NCI-H187 (cell line): ENCODE measurements at regions not wholly inside any gene's neighbourhood (a gene's known extent, or its start where the extent isn't known, plus 50 kb on each side); places are given as distances from the start of the nearest gene placed in this dataset.
"Not testable (repeated sequence)": the region's sequence is repeated elsewhere in the genome, so short reads cannot be mapped to it uniquely, and the experiment has no call there.

Experiments used
- DNase-seq, 2 experiments: peaks; one replicate each; lab custom pipeline; 2025; lab: John Stamatoyannopoulos, UW

DNA sequence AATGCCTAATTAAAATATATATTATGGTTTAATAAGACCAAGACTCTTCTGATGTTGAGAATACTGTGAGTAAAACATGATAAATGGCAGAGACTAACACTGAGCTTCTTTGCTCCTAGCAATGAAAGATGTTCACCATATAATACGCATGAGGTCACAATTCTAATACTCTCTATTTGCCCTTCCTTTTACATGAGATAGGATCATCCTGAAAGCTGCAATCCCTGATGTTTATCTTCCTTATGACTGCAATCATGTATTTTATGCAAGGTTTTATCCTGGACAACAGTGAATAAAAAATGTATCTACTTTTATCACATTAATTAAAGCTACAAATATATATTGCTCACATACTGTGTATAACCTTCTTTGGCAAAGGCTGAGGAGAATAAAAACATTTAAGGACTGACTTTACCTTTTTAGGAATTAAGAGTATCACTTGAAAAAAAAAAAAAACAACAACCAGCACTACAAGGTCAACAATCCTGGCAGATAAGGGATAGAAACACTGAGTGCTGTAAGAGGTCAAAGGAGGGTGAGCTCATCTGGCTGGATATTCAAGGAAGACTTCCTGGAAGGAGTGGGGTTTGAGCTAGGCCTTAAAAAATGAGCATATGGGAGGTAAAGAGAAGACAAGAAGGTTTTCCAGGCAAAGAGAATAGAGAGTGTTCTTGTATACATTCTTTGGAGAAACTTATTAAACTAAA, 99.9 kb downstream of the AREG start:
- no peak for DNase-seq

DNA sequence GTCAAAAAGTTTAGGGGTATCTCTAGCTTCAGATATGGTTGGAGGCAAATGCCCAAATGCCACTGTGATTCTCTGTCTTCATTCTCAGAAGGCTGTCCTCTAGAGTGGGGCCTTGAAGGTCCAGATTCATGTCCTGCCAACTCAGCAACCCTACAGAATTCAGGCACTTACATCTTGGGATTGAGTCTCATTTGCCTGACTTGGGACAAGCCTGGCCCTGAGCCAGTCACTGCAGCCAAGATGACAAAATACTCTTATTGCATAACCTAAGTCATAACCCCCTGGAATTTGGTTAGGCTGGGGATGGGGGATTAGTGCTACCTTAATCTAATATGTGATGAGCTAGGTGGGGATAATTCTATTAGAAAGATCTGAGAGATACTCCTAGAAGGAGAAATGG, 100.5 kb downstream of the AREG start:
- DNase-seq: no peak

DNA sequence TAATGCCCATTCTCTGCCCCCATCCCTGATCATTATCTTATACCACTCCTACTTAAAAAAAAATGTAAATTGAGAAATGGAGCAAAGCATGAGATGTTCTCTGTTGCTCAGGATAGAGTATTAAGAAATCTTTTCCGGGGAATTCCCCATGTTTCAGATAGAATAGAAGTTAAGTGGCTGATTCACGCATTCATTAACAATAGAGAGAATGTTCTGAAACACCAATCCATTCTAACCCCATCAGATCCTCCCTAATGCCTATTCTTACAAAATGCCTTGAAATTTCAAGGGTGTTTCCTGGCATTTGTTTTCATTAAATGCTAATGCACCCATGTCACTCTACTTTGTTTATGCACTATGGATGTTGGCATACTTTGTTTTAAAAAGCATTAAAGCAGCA, 101.1 kb downstream of the AREG start:
- DNase-seq: no peak

DNA sequence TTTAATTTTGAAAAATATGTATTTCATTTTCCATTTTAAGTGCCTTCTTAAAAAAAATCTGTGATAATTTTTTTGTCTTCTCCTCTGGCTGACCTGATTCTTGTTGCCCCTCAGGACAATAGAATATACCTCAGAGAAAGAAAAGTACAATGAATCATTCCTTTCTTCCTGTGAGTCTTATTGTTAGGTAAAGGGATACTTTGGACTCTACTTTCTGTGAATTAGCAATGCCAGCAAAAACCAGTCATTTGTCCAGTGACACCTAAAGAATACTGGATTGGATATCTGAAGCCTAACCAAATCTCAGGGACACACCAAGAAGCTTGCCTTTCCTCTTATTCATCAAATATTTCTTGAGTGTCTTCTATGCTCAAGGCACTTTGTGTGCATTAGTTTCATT, 102.1 kb downstream of the AREG start:
- no peak for DNase-seq

DNA sequence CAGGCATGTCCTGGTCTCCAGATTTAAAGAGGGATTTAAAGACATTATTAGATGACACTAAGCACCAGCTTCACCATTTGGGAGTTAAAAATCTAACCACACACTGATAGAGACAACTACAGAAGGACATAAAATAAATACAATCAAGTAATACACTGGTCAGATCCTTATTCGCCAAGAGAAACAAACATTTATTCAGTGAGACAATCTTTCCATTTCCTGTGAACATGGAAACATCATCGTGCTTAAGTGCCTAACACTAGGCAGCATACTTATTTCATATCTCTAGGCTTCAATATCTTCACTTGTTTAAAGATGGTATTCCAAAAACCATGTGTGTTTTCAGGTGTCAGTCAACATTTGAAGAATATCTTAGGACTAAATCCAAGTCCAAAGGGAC, 103.6 kb downstream of the AREG start:
- no peak for DNase-seq

DNA sequence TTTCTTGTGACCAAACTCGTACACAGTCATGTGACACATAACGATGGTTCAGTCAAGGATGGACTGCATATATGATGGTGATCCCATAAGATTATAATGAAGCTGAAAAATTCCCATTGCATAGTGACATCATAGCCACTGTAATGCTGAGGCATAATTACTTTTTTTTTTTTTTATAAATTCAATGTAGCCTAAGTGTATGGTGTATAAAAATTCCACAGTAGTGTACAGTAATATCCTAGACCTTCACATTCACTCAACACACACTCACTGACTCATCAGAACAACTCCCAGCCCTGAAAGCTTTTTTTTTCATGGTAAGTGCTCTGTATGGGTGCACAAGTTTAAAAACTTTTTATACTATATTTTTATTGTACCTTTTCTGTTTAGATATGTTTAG, 105.0 kb downstream of the AREG start:
- no peak for DNase-seq

DNA sequence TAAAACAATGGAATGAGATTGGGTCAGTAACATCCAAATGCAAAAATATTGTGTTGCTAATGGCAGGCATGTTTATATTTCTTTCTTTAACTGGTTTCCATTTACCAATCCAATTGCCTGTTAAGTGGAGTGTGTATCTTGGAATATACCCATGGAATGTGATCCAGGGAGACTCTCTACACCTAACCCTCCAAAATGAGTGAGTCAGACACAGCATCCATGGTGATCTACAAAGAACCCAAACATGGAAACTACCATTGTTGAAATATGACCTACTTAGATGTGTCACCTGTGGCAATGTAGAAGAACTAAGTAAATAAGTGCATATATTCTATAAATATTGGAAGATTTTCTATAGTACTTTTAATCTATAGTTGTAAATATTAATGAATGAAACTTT, 110.3 kb downstream of the AREG start:
- DNase-seq: no peak

DNA sequence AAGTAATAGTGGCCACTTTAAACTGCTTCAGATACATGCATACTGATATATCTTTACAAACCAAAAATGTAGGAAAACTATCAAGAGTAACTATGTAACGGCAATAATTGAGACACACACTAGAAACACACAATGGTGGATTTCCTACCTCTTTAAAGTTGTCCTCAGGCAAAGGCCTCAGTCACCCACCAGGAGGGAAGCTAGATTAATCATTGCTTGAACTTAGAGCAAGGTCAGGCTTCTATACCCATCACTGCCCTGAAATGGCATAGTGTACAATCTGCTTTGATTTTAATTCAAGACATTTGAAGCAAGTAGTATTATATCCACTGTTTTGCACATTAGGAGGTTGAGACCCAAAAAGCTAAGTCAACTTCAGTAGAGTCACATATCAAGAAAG, 110.9 kb downstream of the AREG start:
- DNase-seq: no peak

DNA sequence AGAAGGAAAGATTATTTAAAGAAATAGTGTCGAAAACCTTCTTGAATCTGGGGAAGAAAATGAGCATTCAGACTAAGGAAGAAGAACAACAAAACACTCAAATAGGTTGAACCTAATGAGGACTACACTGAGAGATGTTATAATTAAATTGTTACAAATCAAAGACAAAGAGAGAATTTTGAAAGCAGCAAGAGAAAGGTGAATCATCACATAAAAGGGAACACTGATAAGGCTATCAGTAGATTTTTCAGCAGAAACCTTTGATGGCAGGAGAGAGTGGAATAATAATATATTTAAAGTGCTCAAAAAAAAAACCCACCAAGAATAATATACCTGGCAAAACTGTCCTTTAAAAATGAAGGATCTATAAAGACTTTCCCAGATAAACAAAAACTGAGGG, 114.9 kb downstream of the AREG start:
- no peak for DNase-seq

DNA sequence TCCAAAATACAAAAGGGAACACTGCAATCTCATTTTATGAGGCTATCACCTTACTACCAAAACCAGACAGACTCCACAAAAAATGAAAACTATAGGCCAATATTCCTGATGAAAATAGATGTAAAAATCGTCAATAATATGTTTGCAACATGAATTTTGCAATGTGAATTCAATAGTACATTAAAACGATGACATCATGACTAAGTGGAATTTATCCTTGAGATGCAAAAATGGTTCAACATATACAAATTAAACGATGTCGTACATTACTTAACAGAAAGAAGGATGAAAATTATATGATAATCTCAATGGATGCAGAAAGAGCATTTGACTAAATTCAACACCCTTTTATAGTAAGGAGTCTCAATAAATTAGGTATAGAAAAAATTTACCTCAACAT, 123.0 kb downstream of the AREG start:
- DNase-seq: no peak

DNA sequence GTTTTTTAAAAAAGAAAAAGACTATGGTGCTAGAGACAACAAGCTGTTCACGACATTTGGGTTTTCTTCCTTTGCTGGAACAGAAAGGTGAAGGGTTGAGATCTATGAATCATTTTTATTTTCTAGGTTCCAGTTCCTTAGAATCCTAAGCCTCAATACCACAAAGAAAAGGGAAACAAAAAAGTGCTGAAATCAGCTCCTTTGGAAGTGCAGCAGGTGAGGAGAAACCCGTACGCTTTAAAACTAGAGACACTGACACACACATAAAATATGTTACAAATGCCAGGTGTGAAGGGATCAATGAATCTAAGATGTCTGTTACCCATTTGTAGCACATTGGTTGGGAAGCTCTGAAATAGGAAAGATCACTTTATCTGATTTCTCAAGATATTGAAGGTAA, 125.2 kb downstream of the AREG start:
- DNase-seq: no peak

DNA sequence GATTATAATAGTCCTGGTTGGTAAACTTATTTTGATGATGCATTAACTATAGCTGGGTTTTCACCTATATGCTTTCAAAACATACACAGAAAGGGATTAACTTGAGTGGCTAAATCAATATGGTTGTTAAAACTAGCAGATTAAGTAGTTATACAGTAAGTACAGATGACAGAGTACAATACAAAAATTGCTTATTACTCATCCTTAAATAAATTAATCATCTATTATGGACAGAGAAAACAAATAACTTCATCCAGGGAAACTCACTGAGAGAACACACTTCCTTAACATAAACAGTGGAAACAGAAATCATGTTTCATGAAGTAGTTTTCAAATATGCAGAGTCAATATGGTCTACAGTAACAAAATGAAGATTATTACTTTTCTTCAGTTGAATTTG, 133.4 kb downstream of the AREG start:
- no peak for DNase-seq

DNA sequence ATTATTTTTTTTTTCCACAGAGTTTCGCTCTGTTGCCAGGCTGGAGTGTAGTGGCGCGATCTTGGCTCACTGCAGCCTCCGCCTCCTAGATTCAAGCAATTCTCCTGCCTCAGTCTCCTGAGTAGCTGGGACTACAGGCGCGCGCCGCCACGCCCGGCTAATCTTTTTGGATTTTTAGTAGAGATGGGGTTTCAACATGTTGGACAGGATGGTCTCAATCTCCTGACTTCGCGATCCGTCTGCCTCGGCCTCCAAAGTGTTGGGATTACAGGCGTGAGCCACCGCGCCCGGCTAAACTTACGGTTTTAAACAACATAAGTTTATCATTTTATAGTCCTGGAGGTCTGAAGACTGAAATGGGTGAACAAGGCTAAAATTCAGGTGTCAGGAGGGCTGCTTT, 133.9 kb downstream of the AREG start:
- not testable (repeated sequence) for DNase-seq

DNA sequence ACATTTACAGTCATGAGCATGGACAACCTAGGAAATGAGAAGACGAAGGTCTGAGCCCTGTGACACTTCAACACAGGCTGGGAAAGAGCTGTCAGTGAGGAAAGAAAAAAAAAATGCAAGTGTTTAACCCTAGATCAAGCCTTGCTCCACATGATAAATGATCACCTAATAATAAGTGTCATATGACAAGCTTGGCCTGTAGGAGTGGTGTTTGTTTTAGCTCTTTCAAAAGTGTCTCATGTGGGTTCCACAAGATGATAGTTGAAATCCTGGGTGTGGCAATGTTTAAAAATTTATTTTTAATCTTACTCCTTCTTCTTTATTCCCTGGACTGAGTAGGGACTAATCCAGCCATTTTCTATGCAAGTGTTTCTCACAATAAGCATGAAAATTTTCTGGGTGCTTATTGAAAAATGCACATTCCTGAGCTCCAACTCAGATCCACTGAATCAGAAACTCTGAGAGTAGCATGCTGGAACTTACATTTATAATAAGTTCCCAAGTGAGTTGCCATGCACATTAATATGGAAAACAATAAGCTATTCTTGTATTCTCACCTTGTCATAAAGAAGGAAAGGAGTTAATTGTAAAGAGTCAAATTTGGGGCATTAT, 138.3 kb downstream of the AREG start:
- DNase-seq: no peak

DNA sequence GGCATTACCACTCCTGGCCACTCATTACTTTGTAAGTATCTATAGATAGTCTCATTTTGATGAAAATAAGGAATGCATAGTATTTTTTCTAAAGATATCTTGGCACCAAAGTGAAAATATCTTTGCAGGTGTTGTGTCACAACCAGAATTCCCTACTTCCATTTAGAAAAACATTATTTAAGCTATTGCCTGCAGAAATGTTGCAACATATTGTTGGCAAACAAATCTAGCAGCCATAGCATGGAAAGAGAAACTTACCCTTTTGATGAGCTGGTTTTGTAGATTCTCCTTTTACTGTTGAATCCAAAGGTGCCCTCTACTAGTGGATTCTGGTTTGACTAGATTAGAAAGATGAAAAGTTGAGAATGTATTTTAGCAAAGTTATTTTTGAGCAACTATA, 138.8 kb downstream of the AREG start:
- DNase-seq: no peak

DNA sequence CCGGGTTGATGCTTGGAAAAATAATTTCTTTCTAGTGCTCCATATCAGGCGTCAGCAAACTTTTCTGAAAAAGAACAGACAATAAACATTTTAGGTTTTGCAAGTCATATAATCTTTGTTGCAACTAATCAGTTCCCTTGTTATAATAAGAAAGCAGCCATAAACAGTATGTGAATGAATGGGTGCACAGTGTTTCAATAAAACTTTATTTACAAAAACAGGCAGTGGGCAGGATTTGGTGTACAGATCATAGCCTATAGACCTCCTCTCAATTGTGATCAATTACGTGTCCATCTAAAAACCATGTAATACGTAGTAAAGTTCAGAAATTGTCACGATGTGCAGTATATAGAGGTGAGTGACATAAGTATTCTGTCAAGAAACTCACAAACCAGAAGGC, 143.4 kb downstream of the AREG start:
- DNase-seq: no peak

DNA sequence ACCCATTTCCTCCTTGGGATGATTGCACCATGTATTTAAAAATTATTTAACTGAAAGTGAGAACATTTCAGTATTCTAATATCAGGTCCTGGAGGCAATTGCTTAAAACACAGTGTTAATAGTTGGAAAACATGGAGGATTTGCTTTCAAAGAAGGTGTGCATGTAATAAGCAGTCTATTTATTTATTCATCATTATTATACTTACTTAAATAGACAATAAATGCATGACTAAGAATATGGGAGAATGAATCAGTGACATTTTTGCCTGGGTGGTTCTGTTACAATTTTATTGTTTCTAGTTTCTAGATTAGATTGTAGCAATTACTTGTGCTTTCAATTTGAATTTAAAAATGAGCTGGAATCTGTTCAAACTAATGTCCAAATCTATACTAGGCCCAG, 145.5 kb downstream of the AREG start:
- DNase-seq: no peak

DNA sequence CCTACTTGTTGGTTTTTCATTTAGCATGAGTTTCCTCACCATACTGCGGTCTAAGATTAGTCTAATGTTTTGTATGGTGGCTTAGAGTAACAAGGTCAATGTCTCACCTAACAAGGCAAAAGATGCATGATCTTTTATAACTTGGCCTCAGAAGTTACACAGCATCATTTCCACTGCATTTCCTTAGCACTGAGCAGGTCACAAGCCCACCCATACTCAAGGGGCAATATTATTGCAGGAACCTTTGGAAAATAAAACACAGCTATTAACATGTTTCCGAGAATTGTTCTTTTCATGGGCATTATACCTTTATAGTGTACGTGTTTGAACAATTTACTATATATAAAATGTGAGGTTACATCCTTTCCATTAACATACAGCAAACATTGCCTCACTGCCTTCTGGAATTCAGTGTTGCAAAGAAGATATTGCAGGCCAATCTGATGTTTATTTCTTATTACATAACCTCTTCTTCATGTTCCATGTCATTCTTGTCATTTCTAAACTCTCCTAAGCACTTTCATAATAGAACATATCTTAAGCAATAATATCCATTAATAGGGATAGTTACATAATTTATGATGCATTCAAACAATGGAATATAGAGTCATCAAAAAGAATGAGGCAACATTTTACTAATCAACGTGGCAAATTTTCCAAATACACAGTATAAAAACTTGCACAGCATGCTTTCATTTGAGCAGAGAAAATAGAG, 153.8 kb downstream of the AREG start:
- DNase-seq: no peak

DNA sequence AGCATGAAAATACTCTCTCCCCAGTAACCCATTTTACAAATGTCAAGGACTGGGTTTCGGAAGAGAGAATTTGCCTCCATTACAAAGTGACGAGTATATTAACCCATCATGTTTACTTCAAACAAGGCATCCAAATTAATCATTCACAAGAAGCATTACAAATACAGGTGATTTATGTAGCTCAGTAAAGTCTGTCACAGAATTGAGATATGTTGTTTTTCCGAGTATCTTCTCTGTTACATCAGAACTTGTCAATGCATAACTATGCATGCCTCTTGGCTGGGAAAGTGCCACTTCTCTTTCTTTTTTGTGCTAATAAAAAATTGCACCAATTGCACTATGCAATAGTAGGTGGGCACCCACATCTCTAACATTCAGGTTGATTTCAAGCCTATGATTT, 158.2 kb downstream of the AREG start:
- DNase-seq: no peak

DNA sequence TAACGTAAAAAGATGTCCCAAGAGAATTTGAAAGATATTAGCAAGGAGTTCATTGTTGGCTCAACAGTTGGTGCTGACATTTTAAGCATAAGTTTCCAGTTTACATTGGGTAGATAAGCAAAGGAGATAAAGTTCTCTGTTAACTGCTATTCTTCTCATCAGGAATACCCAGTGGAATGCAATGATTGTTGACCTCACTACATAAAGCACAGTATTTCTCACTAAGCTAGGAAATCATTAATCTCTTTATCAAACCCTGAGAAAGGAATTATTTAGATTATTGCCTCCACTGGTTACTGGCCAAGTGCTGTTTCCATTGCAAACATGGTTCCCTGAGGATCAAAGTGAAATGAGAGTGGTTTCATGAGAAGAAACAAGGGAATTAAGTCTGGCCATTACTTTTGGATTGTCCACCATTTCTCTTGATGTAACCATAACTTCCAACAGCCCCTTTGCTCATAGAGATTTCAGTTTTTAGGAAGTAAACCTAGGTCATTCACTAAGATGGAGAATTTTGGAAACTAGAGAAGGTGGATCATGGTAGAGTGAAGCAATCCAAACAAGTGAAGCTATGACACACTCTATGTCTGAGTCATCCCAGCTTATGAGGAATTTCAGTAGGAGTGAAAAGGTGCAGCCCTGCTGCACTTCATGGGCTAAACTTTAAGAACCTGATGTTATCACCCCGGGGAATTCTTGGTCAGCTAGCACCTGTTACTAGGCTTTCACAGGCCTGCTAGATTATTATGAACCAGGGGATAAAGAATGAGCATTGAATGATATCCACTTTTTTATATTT, 163.4 kb downstream of the AREG start:
- DNase-seq: no peak

DNA sequence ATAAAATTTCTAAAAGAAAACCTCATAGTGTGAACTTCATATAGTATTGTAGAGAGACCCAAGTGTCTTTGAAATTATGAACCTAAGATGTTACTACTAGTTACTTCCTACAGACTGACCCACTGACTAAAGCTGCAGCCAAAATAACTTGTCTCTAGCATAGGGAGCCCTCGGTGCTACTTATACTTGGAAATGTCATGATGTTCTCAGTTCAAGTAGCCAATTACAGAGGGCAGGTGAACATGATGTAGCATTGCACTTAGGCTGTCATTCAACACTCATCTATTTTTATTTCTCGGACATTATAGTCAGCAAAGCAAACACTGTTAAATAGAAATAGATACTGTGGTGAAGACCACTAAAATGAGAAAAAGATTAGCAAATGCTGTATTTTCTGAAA, 165.6 kb downstream of the AREG start:
- no peak for DNase-seq

DNA sequence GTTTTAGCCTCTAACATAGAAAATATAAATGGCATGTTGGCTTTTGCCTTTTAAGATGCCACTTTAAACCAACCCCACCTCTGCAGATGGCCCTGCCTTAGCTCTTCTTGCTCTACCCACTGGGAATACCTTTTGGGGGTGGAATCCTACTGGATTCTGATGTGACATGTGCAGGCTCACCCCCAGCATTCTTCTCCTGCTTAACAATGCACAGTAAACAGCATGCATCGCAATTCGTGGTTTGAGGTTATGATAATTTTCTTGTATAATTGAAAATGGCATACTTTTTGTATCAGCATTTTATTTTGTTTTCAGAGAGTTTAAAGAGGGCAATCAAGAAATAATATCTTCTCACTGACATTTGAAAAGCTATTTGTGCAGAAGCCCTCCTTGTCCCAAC, 167.9 kb downstream of the AREG start:
- no peak for DNase-seq

DNA sequence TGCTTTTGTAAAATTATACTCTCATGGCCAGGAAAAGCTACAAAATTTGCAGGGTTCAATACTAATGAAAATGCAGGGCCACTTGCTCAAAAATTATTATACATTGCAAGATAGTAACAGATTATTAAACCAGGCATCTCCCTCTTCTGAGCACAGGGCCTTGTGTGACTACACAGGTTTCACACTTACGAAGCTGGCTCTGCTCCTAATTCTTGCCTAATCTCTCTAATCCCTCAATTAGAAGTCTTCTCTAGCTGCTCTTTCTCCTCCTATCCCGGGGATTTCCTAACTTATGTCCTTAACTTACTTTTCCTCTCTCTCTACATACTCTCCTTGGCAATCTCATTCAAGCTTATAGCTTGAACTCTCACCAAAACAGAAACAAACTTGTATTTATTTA, 168.3 kb downstream of the AREG start:
- no peak for DNase-seq
